B cell (primary cell): ENCODE measurements at regions not wholly inside any gene's neighbourhood (a gene's known extent, or its start where the extent isn't known, plus 50 kb on each side); places are given as distances from the start of the nearest gene placed in this dataset.

Experiments used
- ATAC-seq: fragments of 200-7000 bp; cut with Tn5 transposase; one replicate; pipeline ENCODE4 v1.10.0; 2021; ENCODE audit warnings: low read depth, mild to moderate bottlenecking, moderate number of reproducible peaks, moderate library complexity
- CTCF ChIA-PET: fragments of 350-600 bp; sonication (Branson Sonifier 250); formaldehyde crosslinking; loops from one replicate; lab custom pipeline; 2021; ENCODE audit warnings: antibody characterized with exemption, inconsistent platforms; lab: Charles Lee
- POLR2A ChIA-PET: fragments of 350-600 bp; sonication (Branson Sonifier 250); formaldehyde crosslinking; loops from one replicate; lab custom pipeline; 2021; ENCODE audit warnings: antibody characterized with exemption; lab: Charles Lee
- DNase-seq: peaks from one replicate; pipeline ENCODE4 v3.0.0; 2013
- H2AFZ ChIP-seq: 2 replicates; pipeline ENCODE4 v1.6.1; 2012; ENCODE audit warnings: mild to moderate bottlenecking, low read depth, low read length; ENCODE audit not compliant: insufficient read depth, poor library complexity, severe bottlenecking
- H3K27ac ChIP-seq, 2 donors: 1 replicate in 1 of 2; 2 replicates in 1 of 2; pipeline ENCODE4 v1.5.1; 2012 to 2013; ENCODE audit warnings: low read length in 2 of 2, mild to moderate bottlenecking in 2 of 2, moderate library complexity in 1 of 2
- H3K27me3 ChIP-seq, 4 experiments: fragments of 200-600 bp in 1 of 4; sonication (generic) in 1 of 4; replicated peaks in 1 of 4; 1 replicate in 2 of 4; 2 replicates in 2 of 4; pipeline versions ENCODE4 v1.6.1 to v1.7.0; 2013 to 2016; ENCODE audit warnings: low read length in 3 of 4, mild to moderate bottlenecking in 2 of 4, mixed read lengths in 1 of 4, moderate library complexity in 1 of 4; ENCODE audit not compliant: insufficient read depth in 4 of 4, control insufficient read depth in 3 of 4; ENCODE audit errors: control extremely low read depth in 1 of 4
- H3K36me3 ChIP-seq, 2 experiments: replicated peaks in 1 of 2; 1 replicate in 1 of 2; 2 replicates in 1 of 2; pipeline versions ENCODE4 v1.6.1 to v1.7.1; 2013; ENCODE audit warnings: low read length in 1 of 2; ENCODE audit not compliant: insufficient read depth in 2 of 2, control insufficient read depth in 1 of 2; ENCODE audit errors: control extremely low read depth in 1 of 2, extremely low read depth in 1 of 2
- H3K4me1 ChIP-seq, 2 donors: fragments of 200-600 bp in 1 of 2; sonication (generic) in 1 of 2; 1 replicate in 1 of 2; 2 replicates in 1 of 2; pipeline versions ENCODE4 v1.5.1 to v1.6.1; 2013 to 2017; ENCODE audit warnings: low read length in 2 of 2; ENCODE audit not compliant: control insufficient read depth in 2 of 2, insufficient read depth in 2 of 2
- H3K4me2 ChIP-seq: replicated peaks from 2 replicates; pipeline ENCODE3; 2012; ENCODE audit warnings: mild to moderate bottlenecking, low read depth, low read length; ENCODE audit not compliant: poor library complexity, severe bottlenecking
- H3K4me3 ChIP-seq, 5 experiments: fragments of 200-600 bp in 1 of 5; sonication (generic) in 1 of 5; 1 replicate in 3 of 5; 2 replicates in 2 of 5; pipeline versions ENCODE4 v1.5.1 to v1.7.0; 2011 to 2016; ENCODE audit warnings: low read length in 4 of 5, mild to moderate bottlenecking in 4 of 5, low read depth in 2 of 5, control low read depth in 1 of 5, moderate library complexity in 1 of 5; ENCODE audit not compliant: insufficient read depth in 1 of 5; ENCODE audit errors: control extremely low read depth in 1 of 5, extremely low read depth in 1 of 5
- H3K79me2 ChIP-seq: fragments of 200-600 bp; sonication (generic); one replicate; pipeline ENCODE4 v1.6.0; 2016; ENCODE audit warnings: low read length; ENCODE audit not compliant: control insufficient read depth, insufficient read depth
- H3K9ac ChIP-seq: fragments of 200-600 bp; sonication (generic); 2 replicates; pipeline ENCODE4 v1.6.1; 2017; ENCODE audit warnings: mild to moderate bottlenecking, low read length, moderate library complexity
- H3K9me3 ChIP-seq, 3 donors: one replicate each; pipeline versions ENCODE4 v1.6.1 to v1.7.1; 2013; ENCODE audit warnings: low read length in 2 of 3; ENCODE audit not compliant: control insufficient read depth in 2 of 3, insufficient read depth in 1 of 3; ENCODE audit errors: control extremely low read depth in 1 of 3
- H4K20me1 ChIP-seq: 2 replicates; pipeline ENCODE4 v1.6.0; 2012; ENCODE audit warnings: mild to moderate bottlenecking, low read length; ENCODE audit not compliant: insufficient read depth, control insufficient read depth, poor library complexity, severe bottlenecking
- H3K27ac Mint-ChIP-seq: one replicate; pipeline ENCODE4 v1.8.0; 2021; ENCODE audit warnings: mixed read lengths
- H3K27me3 Mint-ChIP-seq: one replicate; pipeline ENCODE4 v1.8.0; 2021; ENCODE audit warnings: mixed read lengths
- H3K4me1 Mint-ChIP-seq: one replicate; pipeline ENCODE4 v1.8.0; 2021; ENCODE audit warnings: mixed read lengths
- H3K4me3 Mint-ChIP-seq: one replicate; pipeline ENCODE4 v1.8.0; 2021; ENCODE audit warnings: mixed read lengths
- H3K9me3 Mint-ChIP-seq: one replicate; pipeline ENCODE4 v1.8.0; 2022; ENCODE audit warnings: mixed read lengths; ENCODE audit not compliant: insufficient read depth
- EZH2 ChIP-seq: IDR thresholded peaks from 2 replicates; pipeline ENCODE4 v1.6.1; 2012; ENCODE audit warnings: borderline replicate concordance, low read depth, mild to moderate bottlenecking, moderate library complexity, low read length; ENCODE audit not compliant: insufficient read depth, poor library complexity, severe bottlenecking
- WGBS: methylation state at CpG from one replicate; pipeline ENCODE4 v1.1.5; 2013; ENCODE audit warnings: missing lambda C conversion rate; ENCODE audit not compliant: insufficient coverage; 5-methylcytosine and 5-hydroxymethylcytosine counted together
- intact Hi-C: fragments of 100-400 bp; cut with micrococcal nuclease; formaldehyde crosslinking; loops from one replicate; pipeline ENCODE4 v1.10.0; 2022
- TF ChIP-seq, protein P1 (sequence below): fragments of 200-600 bp; IDR thresholded peaks from one replicate; pipeline ENCODE4 v1.8.0; 2022; ENCODE audit warnings: antibody characterized with exemption, mild to moderate bottlenecking

- Mint-ChIP-seq H3K4me1 (no peaks in the 10 kb centered on the region), H3K27me3 (no peaks in the 10 kb centered on the region), H3K4me3 (no peak overlapping the region), H3K9me3 (no peaks in the 10 kb centered on the region), H3K27ac (no peak overlapping the region)
- ATAC-seq = no peak
- no peaks in the 10 kb centered on the region for H3K27me3 ChIP-seq
- H3K79me2 ChIP-seq = no peaks in the 10 kb centered on the region
- no peaks in the 10 kb centered on the region for H3K4me1 ChIP-seq
- no peaks in the 10 kb centered on the region for H3K36me3 ChIP-seq
- ChIA-PET CTCF (no interaction called here), POLR2A (no interaction called here)
- intact Hi-C loops = no loop called here
- DNase-seq = no peak
- H3K9me3 ChIP-seq = peaks cover 0 to 4% (median 0%) of the 10 kb centered on the region in 3 donors
- no peaks in the 10 kb centered on the region for H4K20me1 ChIP-seq
- no peak overlapping the region for H3K27ac ChIP-seq
- no peak overlapping the region for H3K4me2 ChIP-seq
- no peak overlapping the region for H3K9ac ChIP-seq
- TF ChIP-seq, protein P1, sequence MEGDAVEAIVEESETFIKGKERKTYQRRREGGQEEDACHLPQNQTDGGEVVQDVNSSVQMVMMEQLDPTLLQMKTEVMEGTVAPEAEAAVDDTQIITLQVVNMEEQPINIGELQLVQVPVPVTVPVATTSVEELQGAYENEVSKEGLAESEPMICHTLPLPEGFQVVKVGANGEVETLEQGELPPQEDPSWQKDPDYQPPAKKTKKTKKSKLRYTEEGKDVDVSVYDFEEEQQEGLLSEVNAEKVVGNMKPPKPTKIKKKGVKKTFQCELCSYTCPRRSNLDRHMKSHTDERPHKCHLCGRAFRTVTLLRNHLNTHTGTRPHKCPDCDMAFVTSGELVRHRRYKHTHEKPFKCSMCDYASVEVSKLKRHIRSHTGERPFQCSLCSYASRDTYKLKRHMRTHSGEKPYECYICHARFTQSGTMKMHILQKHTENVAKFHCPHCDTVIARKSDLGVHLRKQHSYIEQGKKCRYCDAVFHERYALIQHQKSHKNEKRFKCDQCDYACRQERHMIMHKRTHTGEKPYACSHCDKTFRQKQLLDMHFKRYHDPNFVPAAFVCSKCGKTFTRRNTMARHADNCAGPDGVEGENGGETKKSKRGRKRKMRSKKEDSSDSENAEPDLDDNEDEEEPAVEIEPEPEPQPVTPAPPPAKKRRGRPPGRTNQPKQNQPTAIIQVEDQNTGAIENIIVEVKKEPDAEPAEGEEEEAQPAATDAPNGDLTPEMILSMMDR = no peak
- TF ChIP-seq EZH2 = no peak
- WGBS = 9% methylated on average over 14 of the region's 14 CpGs
- no peak overlapping the region for H2AFZ ChIP-seq
- H3K4me3 ChIP-seq = no peak overlapping the region
Observed at GRCh38 chr9:16191691-16192402, 639.0 kb downstream of the CCDC171 start.

GRCh38 chr9:16192403-16193017 is 639.7 kb downstream of the CCDC171 start:
- no peak overlapping the region for H3K9ac ChIP-seq
- Mint-ChIP-seq H3K9me3 (no peaks in the 10 kb centered on the region), H3K4me3 (no peak overlapping the region), H3K27ac (no peak overlapping the region), H3K4me1 (no peaks in the 10 kb centered on the region), H3K27me3 (no peaks in the 10 kb centered on the region)
- 0% methylated on average over 3 of the region's 6 CpGs for WGBS
- H4K20me1 ChIP-seq = no peaks in the 10 kb centered on the region
- H3K27ac ChIP-seq = no peak overlapping the region
- POLR2A ChIA-PET = no interaction called here
- DNase-seq (no peak), ATAC-seq (no peak)
- H3K27me3 ChIP-seq = no peaks in the 10 kb centered on the region
- H3K4me3 ChIP-seq = no peak overlapping the region
- no peaks in the 10 kb centered on the region for H3K4me1 ChIP-seq
- H3K79me2 ChIP-seq = no peaks in the 10 kb centered on the region
- intact Hi-C loops = no loop called here
- no peaks in the 10 kb centered on the region for H3K36me3 ChIP-seq
- CTCF ChIA-PET = no interaction called here
- TF ChIP-seq, protein P1 = no peak
- TF ChIP-seq EZH2 = no peak
- H2AFZ ChIP-seq = no peak overlapping the region
- no peak overlapping the region for H3K4me2 ChIP-seq
- peaks cover 0 to 4% (median 0%) of the 10 kb centered on the region in 3 donors for H3K9me3 ChIP-seq
